ENCODE measurements at regions not wholly inside any gene's neighbourhood (a gene's known extent, or its start where the extent isn't known, plus 50 kb on each side); places are given as distances from the start of the nearest gene placed in this dataset.

DNA sequence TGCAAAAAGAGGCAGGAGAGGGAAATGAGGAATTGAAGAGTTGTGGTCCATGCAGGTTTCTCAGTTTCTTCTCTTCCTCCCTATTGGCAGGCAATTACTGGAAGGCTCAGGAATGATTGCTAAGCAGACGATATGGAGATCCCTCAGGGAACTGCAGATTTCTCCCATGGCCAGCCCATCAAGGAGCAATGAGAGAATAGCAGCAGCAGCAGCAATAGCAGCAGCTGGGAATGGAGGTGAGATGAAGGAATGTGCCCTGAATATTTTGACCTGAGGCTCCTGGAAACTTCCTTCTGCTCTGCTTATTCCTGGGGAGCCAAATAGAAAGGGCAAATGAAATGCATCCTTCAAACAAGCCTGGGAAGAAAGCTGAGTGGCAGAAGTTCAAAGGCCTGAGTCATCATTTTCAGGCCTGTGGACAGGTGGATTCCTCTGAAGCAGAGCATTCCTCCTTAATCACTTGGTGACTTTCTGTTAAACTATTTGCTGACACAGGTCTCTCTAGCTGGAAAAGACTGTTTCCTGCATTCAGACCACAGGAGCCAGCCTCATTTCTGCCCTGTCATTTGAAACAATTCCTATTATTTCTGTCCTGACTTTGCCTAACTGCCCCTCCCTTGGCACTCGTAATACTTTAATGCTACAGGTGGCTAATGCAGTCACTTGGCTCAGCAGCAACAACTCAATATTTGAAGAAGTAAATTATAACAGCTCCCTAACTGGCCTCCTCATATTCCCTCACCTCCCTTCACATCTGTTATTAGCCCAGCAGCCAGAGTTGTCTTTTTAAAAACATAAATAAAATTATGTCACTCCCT lies 146.9 kb upstream of the GADL1 start:
- TF ChIP-seq, protein P1, sequence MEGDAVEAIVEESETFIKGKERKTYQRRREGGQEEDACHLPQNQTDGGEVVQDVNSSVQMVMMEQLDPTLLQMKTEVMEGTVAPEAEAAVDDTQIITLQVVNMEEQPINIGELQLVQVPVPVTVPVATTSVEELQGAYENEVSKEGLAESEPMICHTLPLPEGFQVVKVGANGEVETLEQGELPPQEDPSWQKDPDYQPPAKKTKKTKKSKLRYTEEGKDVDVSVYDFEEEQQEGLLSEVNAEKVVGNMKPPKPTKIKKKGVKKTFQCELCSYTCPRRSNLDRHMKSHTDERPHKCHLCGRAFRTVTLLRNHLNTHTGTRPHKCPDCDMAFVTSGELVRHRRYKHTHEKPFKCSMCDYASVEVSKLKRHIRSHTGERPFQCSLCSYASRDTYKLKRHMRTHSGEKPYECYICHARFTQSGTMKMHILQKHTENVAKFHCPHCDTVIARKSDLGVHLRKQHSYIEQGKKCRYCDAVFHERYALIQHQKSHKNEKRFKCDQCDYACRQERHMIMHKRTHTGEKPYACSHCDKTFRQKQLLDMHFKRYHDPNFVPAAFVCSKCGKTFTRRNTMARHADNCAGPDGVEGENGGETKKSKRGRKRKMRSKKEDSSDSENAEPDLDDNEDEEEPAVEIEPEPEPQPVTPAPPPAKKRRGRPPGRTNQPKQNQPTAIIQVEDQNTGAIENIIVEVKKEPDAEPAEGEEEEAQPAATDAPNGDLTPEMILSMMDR (IDR thresholded peaks at IDR 0.05), result no peak
- TF ChIP-seq EP300 (IDR thresholded peaks at IDR 0.05) (no peak), POLR2A (IDR thresholded peaks at IDR 0.05) (no peak)
- H3K36me3 ChIP-seq, result no peaks in the 10 kb centered on the region
- no peak overlapping the region for H3K4me3 ChIP-seq
- H3K27me3 ChIP-seq, result no peaks in the 10 kb centered on the region
- H3K4me1 ChIP-seq (ENCODE audit: insufficient read depth), result no peaks in the 10 kb centered on the region
- DNase-seq, result no peak
- H3K27ac ChIP-seq, result no peak overlapping the region
- 20 to 53% (median 41%) methylated on average over 2 of the region's 2 CpGs for WGBS, 3 donors
- H3K9me3 ChIP-seq, result no peaks in the 10 kb centered on the region
- intact Hi-C loops (cut with DNase I), result no loop called here

DNA sequence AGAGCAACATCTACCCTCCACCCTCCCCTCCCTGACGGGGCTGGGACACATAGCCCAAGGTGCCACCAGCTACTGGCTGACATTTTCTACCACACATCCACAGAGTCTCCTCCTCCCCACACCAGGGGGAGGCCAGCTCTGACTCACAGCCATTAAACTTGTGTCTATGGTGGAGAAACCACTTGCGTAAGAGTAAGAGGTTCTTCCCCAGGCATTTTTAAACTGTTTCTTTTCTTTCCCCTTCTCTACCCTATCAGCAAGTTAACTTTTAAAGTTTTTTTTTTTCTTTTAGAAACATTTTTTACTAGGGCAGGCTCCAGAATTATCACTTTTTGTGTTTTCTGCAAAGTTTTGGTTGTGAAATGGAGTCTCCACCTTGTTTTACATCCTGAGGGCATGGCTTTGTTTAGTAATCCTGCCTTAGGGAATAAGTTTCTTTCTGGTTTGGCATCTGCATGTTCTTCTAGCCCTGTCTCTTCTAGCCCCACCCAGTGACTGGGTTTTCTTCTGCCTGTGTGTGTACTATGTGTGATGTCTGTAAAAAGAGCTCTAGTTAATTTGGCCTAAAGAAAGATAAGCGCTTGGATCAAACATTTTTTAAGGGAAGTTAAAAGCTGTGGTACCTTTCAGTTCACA lies 148.8 kb upstream of the GADL1 start:
- Histone ChIP-seq H3K9me3 (no peaks in the 10 kb centered on the region), H3K4me3 (no peak overlapping the region), H3K27ac (no peak overlapping the region), H3K4me1 (ENCODE audit: insufficient read depth) (no peaks in the 10 kb centered on the region), H3K36me3 (no peaks in the 10 kb centered on the region), H3K27me3 (no peaks in the 10 kb centered on the region)
- no peak for TF ChIP-seq POLR2A (IDR thresholded peaks at IDR 0.05)
- no peak for TF ChIP-seq EP300 (IDR thresholded peaks at IDR 0.05)
- TF ChIP-seq, protein P1 (IDR thresholded peaks at IDR 0.05), result no peak
- DNase-seq, result no peak
- intact Hi-C loops (cut with DNase I), result no loop called here
- 63 to 97% (median 97%) methylated on average over 3 of the region's 3 CpGs for WGBS, 3 donors

DNA sequence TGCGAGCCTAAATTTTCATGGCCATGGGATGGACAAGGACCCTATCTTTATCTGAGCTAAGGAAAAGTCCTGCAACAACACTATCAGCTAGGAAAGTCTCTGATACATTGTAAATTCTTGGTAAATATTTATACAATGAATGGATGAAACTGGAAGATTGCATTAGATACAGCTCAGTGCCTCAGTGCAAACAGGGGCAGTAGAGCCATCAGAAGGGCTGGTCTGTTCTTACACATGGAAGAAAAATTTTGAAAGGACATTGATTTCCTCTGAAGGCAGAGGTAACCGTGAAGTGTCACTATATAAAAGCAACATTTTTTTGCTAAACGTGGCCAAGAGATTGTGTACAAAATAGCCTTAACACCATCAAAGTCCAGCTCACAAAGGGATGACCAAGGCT lies 153.2 kb upstream of the GADL1 start:
- no peaks in the 10 kb centered on the region for H3K27me3 ChIP-seq
- intact Hi-C loops (cut with DNase I), result no loop called here
- H3K36me3 ChIP-seq, result no peaks in the 10 kb centered on the region
- no peak overlapping the region for H3K4me3 ChIP-seq
- no peak for DNase-seq
- TF ChIP-seq POLR2A (IDR thresholded peaks at IDR 0.05) (no peak), EP300 (IDR thresholded peaks at IDR 0.05) (no peak)
- TF ChIP-seq, protein P1 (IDR thresholded peaks at IDR 0.05), result no peak
- H3K27ac ChIP-seq, result no peak overlapping the region
- H3K9me3 ChIP-seq, result no peaks in the 10 kb centered on the region
- 81 to 90% (median 83%) methylated on average over 3 of the region's 3 CpGs for WGBS, 3 donors
- no peaks in the 10 kb centered on the region for H3K4me1 ChIP-seq (ENCODE audit: insufficient read depth)

DNA sequence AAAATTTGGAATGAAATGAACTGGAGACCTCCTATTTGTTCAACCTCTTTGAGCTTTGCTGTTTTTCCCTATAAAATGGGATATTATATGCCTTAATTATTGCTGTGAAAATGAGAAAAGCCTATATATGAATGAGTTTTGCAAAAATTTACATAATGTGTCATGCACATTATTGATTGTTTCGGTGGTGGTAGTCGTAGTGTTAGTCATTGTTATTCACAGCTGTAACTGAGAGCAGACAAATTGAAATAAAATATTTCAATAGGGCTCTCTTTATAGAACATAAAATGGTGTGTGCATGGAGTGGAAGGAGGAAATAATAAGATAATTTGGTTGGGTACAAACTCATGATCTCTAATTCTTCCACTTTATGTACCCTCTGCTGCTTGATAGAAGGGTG lies 153.7 kb upstream of the GADL1 start:
- no peaks in the 10 kb centered on the region for H3K27me3 ChIP-seq
- no peaks in the 10 kb centered on the region for H3K9me3 ChIP-seq
- no peaks in the 10 kb centered on the region for H3K4me1 ChIP-seq (ENCODE audit: insufficient read depth)
- TF ChIP-seq, protein P1 (IDR thresholded peaks at IDR 0.05), result no peak
- TF ChIP-seq EP300 (IDR thresholded peaks at IDR 0.05), result no peak
- no peak for TF ChIP-seq POLR2A (IDR thresholded peaks at IDR 0.05)
- H3K4me3 ChIP-seq, result no peak overlapping the region
- intact Hi-C loops (cut with DNase I), result no loop called here
- no peak overlapping the region for H3K27ac ChIP-seq
- no peaks in the 10 kb centered on the region for H3K36me3 ChIP-seq
- DNase-seq, result no peak
- 85 to 90% (median 87%) methylated on average over 2 of the region's 2 CpGs for WGBS, 3 donors
